ENCODE measurements at regions not wholly inside any gene's neighbourhood (a gene's known extent, or its start where the extent isn't known, plus 50 kb on each side); places are given as distances from the start of the nearest gene placed in this dataset.

- TF ChIP-seq BCL11A (IDR thresholded peaks at IDR 0.05; ENCODE audit: low read depth, low read length) (no peak), TCF7 (IDR thresholded peaks at IDR 0.05; ENCODE audit: borderline replicate concordance) (no peak)
Observed at GRCh38 chr13:109682534-109683244, 103.7 kb downstream of the IRS2 start (continued).

GRCh38 chr13:109680930-109681329 is 105.5 kb downstream of the IRS2 start:
- ATAC-seq = no peak
- intact Hi-C loops (cut with micrococcal nuclease; ENCODE audit: unreplicated experiment) = no loop called here
- no peaks in the 10 kb centered on the region for H4K20me1 ChIP-seq (ENCODE audit: control insufficient read depth, insufficient read depth)

GRCh38 chr13:109680288-109680687 is 106.1 kb downstream of the IRS2 start:
- BruUV-seq (replicated peaks) = no TSS peak
- 49% methylated on average over 4 of the region's 4 CpGs for WGBS (ENCODE audit: insufficient coverage, insufficient replicate concordance, low lambda C conversion rate, missing lambda C conversion rate)
- RAD21 ChIA-PET (ENCODE audit: unreplicated experiment) = no interaction called here
- Histone ChIP-seq H3K27me3 (replicated peaks in 1 of 2; ENCODE audit: control insufficient read depth in 2 of 2, insufficient read depth in 2 of 2, low read length in 1 of 2) (no peaks in the 10 kb centered on the region), H3K4me3 (no peak overlapping the region), H3K27ac (ENCODE audit: control insufficient read depth, insufficient read depth) (no peak overlapping the region), H3K4me2 (ENCODE audit: control insufficient read depth, insufficient read depth) (no peak overlapping the region), H3K9ac (ENCODE audit: control insufficient read depth, insufficient read depth, low read length) (no peak overlapping the region), H3K9me3 (replicated peaks; ENCODE audit: control insufficient read depth, insufficient read depth, low read length) (no peaks in the 10 kb centered on the region), H3K36me3 (ENCODE audit: control insufficient read depth in 2 of 2, insufficient read depth in 2 of 2, low read length in 1 of 2) (no peaks in the 10 kb centered on the region), H4K20me1 (ENCODE audit: control insufficient read depth, insufficient read depth) (no peaks in the 10 kb centered on the region), H3K4me1 (ENCODE audit: control insufficient read depth, insufficient read depth, low read length) (no peaks in the 10 kb centered on the region), H2AFZ (ENCODE audit: control insufficient read depth, low read depth, low read length) (no peak overlapping the region), H3K79me2 (ENCODE audit: control insufficient read depth, insufficient read depth, low read length) (no peaks in the 10 kb centered on the region)
- intact Hi-C loops (cut with micrococcal nuclease; ENCODE audit: unreplicated experiment) (no loop called here), in situ Hi-C loops (cut with MboI) (no loop called here)
- CTCF ChIA-PET = no interaction called here
- TF ChIP-seq, protein P1, sequence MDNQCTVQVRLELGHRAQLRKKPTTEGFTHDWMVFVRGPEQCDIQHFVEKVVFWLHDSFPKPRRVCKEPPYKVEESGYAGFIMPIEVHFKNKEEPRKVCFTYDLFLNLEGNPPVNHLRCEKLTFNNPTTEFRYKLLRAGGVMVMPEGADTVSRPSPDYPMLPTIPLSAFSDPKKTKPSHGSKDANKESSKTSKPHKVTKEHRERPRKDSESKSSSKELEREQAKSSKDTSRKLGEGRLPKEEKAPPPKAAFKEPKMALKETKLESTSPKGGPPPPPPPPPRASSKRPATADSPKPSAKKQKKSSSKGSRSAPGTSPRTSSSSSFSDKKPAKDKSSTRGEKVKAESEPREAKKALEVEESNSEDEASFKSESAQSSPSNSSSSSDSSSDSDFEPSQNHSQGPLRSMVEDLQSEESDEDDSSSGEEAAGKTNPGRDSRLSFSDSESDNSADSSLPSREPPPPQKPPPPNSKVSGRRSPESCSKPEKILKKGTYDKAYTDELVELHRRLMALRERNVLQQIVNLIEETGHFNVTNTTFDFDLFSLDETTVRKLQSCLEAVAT (IDR thresholded peaks at IDR 0.05) = no peak
- TF ChIP-seq, protein P2, sequence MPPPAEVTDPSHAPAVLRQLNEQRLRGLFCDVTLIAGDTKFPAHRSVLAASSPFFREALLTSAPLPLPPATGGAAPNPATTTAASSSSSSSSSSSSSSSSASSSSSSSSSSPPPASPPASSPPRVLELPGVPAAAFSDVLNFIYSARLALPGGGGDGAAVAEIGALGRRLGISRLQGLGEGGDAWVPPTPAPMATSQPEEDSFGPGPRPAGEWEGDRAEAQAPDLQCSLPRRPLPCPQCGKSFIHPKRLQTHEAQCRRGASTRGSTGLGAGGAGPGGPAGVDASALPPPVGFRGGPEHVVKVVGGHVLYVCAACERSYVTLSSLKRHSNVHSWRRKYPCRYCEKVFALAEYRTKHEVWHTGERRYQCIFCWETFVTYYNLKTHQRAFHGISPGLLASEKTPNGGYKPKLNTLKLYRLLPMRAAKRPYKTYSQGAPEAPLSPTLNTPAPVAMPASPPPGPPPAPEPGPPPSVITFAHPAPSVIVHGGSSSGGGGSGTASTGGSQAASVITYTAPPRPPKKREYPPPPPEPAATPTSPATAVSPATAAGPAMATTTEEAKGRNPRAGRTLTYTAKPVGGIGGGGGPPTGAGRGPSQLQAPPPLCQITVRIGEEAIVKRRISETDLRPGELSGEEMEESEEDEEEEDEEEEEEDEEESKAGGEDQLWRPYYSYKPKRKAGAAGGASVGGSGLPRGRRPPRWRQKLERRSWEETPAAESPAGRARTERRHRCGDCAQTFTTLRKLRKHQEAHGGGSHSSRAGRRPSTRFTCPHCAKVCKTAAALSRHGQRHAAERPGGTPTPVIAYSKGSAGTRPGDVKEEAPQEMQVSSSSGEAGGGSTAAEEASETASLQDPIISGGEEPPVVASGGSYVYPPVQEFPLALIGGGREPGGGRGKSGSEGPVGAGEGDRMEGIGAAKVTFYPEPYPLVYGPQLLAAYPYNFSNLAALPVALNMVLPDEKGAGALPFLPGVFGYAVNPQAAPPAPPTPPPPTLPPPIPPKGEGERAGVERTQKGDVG (CRISPR knock-in tag; IDR thresholded peaks at IDR 0.05) = no peak
- no peak for ATAC-seq
- SMC1A ChIA-PET (ENCODE audit: uncharacterized antibody, unreplicated experiment) = interaction anchor here (1.1 kb wide), 1 partner anchor 9 kb away, joined by 3 read pairs; no protein-coding TSS in a partner anchor
- POLR2A ChIA-PET = no interaction called here
- no peak for DNase-seq (ENCODE audit: low read depth, low spot score)
- no peak for FAIRE-seq

More at GRCh38 chr13:109680930-109681329, 105.5 kb downstream of the IRS2 start:
- H3K27me3 ChIP-seq (replicated peaks in 1 of 2; ENCODE audit: control insufficient read depth in 2 of 2, insufficient read depth in 2 of 2, low read length in 1 of 2) = no peaks in the 10 kb centered on the region
- ChIA-PET RAD21 (ENCODE audit: unreplicated experiment) (no interaction called here), CTCF (no interaction called here), SMC1A (ENCODE audit: uncharacterized antibody, unreplicated experiment) (interaction anchor here (1.0 kb wide), 1 partner anchor 16 kb away, joined by 3 read pairs; no protein-coding TSS in a partner anchor), POLR2A (no interaction called here)
- no peaks in the 10 kb centered on the region for H3K9me3 ChIP-seq (replicated peaks; ENCODE audit: control insufficient read depth, insufficient read depth, low read length)
- H3K79me2 ChIP-seq (ENCODE audit: control insufficient read depth, insufficient read depth, low read length) = no peaks in the 10 kb centered on the region
- WGBS (ENCODE audit: insufficient coverage, insufficient replicate concordance, low lambda C conversion rate, missing lambda C conversion rate) = 35% methylated on average over 4 of the region's 4 CpGs
- H3K9ac ChIP-seq (ENCODE audit: control insufficient read depth, insufficient read depth, low read length) = no peak overlapping the region
- no peak overlapping the region for H2AFZ ChIP-seq (ENCODE audit: control insufficient read depth, low read depth, low read length)
- no TSS peak for BruUV-seq (replicated peaks)
- in situ Hi-C loops (cut with MboI) = no loop called here
- H3K4me1 ChIP-seq (ENCODE audit: control insufficient read depth, insufficient read depth, low read length) = no peaks in the 10 kb centered on the region
- H3K4me3 ChIP-seq = no peak overlapping the region
- H3K36me3 ChIP-seq (ENCODE audit: control insufficient read depth in 2 of 2, insufficient read depth in 2 of 2, low read length in 1 of 2) = no peaks in the 10 kb centered on the region
- no peak overlapping the region for H3K27ac ChIP-seq (ENCODE audit: control insufficient read depth, insufficient read depth)
- H3K4me2 ChIP-seq (ENCODE audit: control insufficient read depth, insufficient read depth) = no peak overlapping the region
- TF ChIP-seq RB1 (IDR thresholded peaks at IDR 0.05; ENCODE audit: borderline replicate concordance) (no peak), SIX5 (IDR thresholded peaks at IDR 0.05; ENCODE audit: low read depth, low read length, severe bottlenecking) (no peak)
- FAIRE-seq (no peak), DNase-seq (ENCODE audit: low read depth, low spot score) (no peak)

Data from GM12878 (cell line).